ENCODE measurements at regions not wholly inside any gene's neighbourhood (a gene's known extent, or its start where the extent isn't known, plus 50 kb on each side); places are given as distances from the start of the nearest gene placed in this dataset.

DNA sequence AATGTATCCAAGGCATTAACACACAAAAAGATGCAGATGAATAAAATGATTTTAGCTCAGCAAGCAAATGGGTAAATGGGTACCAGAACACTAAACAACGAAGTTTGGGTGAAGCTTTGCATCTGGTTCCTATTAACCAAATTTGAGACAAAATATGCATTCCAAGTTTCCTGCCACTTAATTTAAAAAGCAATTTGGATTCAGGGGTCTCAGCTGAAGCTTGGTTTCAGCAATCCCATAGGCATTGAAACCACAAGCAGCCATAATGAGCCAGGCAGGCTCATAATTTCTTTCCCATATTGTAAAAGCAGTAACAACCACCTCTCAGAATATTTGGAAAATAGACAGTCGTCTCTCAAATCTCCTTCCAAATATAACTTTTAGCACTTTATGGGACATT is 138.9 kb downstream of the NXNL2 start:
- H3K4me3 ChIP-seq (ENCODE audit: low read length in 2 of 2) = no peak overlapping the region
- no peak overlapping the region for H3K14ac ChIP-seq (ENCODE audit: low read length)
- H3K4me2 ChIP-seq (ENCODE audit: insufficient read depth, low read length, poor library complexity, severe bottlenecking) = no peak overlapping the region
- H3K4me1 ChIP-seq (ENCODE audit: control insufficient read depth in 2 of 2, insufficient read depth in 1 of 2, low read depth in 1 of 2, low read length in 2 of 2) = peaks cover 0 to 1% of the 10 kb centered on the region in 2 donors
- H2BK5ac ChIP-seq (ENCODE audit: low read length) = no peak overlapping the region
- no peak overlapping the region for H2BK120ac ChIP-seq (ENCODE audit: low read depth, low read length)
- H2AK5ac ChIP-seq (ENCODE audit: low read depth, low read length) = no peak overlapping the region
- no peaks in the 10 kb centered on the region for H3K27me3 ChIP-seq (ENCODE audit: control insufficient read depth in 3 of 3, insufficient read depth in 3 of 3, low read depth in 1 of 3, low read length in 3 of 3)
- no peak overlapping the region for H3K18ac ChIP-seq (ENCODE audit: low read length)
- no peak overlapping the region for H2BK15ac ChIP-seq (ENCODE audit: low read length)
- no peak overlapping the region for H3K27ac ChIP-seq (replicated peaks; ENCODE audit: low read length)
- H4K8ac ChIP-seq (ENCODE audit: low read depth, low read length) = no peak overlapping the region
- H2BK12ac ChIP-seq (ENCODE audit: low read length) = no peak overlapping the region
- H3K79me1 ChIP-seq (ENCODE audit: low read depth, low read length) = no peaks in the 10 kb centered on the region
- H2AFZ ChIP-seq (ENCODE audit: low read length) = no peak overlapping the region
- H3K36me3 ChIP-seq (replicated peaks in 1 of 2; ENCODE audit: control insufficient read depth in 2 of 2, insufficient read depth in 2 of 2, low read length in 2 of 2) = no peaks in the 10 kb centered on the region
- no peak overlapping the region for H3K4ac ChIP-seq (ENCODE audit: low read length)
- H3K23ac ChIP-seq (ENCODE audit: low read depth, low read length, poor library complexity) = no peak overlapping the region
- H3K9me3 ChIP-seq (replicated peaks in 1 of 2; ENCODE audit: control insufficient read depth in 2 of 2, insufficient read depth in 1 of 2, low read depth in 1 of 2, low read length in 2 of 2) = peaks cover 3 to 15% of the 10 kb centered on the region in 2 donors
- no peak for DNase-seq (ENCODE audit: low spot score)
- H4K91ac ChIP-seq (ENCODE audit: low read depth, low read length, poor library complexity) = no peak overlapping the region
- WGBS, 2 donors (ENCODE audit: extremely low coverage in 2 of 2, insufficient read length in 2 of 2, insufficient replicate concordance in 1 of 2) = no CpG with 5 or more reads among the region's 2 CpGs
- no peak overlapping the region for H3K9ac ChIP-seq (ENCODE audit: low read depth, low read length, poor library complexity)

DNA sequence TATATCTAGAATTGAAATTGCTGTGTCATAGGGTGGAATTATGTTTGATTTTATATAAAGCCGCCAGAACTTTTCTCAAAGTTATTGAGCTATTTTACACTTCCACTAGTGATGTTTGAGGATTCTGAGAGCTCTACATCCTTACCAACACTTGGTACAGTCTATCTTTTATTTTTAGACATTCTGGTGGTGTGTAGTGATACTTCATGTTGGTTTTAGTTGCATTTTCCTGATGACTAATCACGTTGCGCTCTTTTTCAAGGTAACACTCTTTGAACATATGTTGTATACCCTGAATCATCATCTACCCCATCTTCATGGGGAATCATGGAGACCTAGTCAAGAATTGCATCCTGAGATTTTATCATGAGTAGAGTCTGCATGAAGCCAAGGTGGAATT is 141.7 kb downstream of the NXNL2 start:
- no CpG with 5 or more reads among the region's 3 CpGs for WGBS, 2 donors (ENCODE audit: extremely low coverage in 2 of 2, insufficient read length in 2 of 2, insufficient replicate concordance in 1 of 2)
- Histone ChIP-seq H3K27me3 (ENCODE audit: control insufficient read depth in 3 of 3, insufficient read depth in 3 of 3, low read depth in 1 of 3, low read length in 3 of 3) (no peaks in the 10 kb centered on the region), H3K4me1 (ENCODE audit: control insufficient read depth in 2 of 2, insufficient read depth in 1 of 2, low read depth in 1 of 2, low read length in 2 of 2) (peaks cover 0 to 1% of the 10 kb centered on the region in 2 donors), H3K18ac (ENCODE audit: low read length) (no peak overlapping the region), H3K4me3 (ENCODE audit: low read length in 2 of 2) (no peak overlapping the region), H2BK12ac (ENCODE audit: low read length) (no peak overlapping the region), H3K9ac (ENCODE audit: low read depth, low read length, poor library complexity) (no peak overlapping the region), H2AK5ac (ENCODE audit: low read depth, low read length) (peak overlapping the region; percentile 10), H2AFZ (ENCODE audit: low read length) (no peak overlapping the region), H4K91ac (ENCODE audit: low read depth, low read length, poor library complexity) (no peak overlapping the region), H3K9me3 (replicated peaks in 1 of 2; ENCODE audit: control insufficient read depth in 2 of 2, insufficient read depth in 1 of 2, low read depth in 1 of 2, low read length in 2 of 2) (peaks cover 3 to 13% of the 10 kb centered on the region in 2 donors), H3K27ac (replicated peaks; ENCODE audit: low read length) (no peak overlapping the region), H2BK120ac (ENCODE audit: low read depth, low read length) (no peak overlapping the region), H3K36me3 (replicated peaks in 1 of 2; ENCODE audit: control insufficient read depth in 2 of 2, insufficient read depth in 2 of 2, low read length in 2 of 2) (no peaks in the 10 kb centered on the region), H3K4ac (ENCODE audit: low read length) (no peak overlapping the region), H3K79me1 (ENCODE audit: low read depth, low read length) (no peaks in the 10 kb centered on the region), H3K4me2 (ENCODE audit: insufficient read depth, low read length, poor library complexity, severe bottlenecking) (no peak overlapping the region), H2BK5ac (ENCODE audit: low read length) (no peak overlapping the region), H3K14ac (ENCODE audit: low read length) (no peak overlapping the region), H4K8ac (ENCODE audit: low read depth, low read length) (no peak overlapping the region), H3K23ac (ENCODE audit: low read depth, low read length, poor library complexity) (no peak overlapping the region), H2BK15ac (ENCODE audit: low read length) (no peak overlapping the region)
- no peak for DNase-seq (ENCODE audit: low spot score)

DNA sequence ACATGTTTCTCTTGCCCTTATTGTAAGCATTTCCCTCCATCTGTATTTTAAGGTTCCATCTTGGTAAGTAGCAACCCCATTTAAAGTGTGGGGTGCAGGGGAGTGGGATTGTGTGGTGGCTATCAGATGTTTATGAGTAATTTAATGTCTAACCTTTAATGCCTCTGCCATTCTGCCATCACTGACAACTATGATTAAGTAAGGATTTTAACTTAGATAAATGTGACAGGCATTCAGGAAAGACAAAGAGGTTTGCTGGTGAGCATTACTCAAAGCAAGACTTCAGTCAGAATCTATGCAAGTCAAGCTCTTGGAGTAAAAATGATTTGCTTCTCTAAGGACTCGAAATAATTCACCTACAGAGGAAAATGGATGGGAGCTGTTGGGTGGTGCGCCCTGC is 143.0 kb downstream of the NXNL2 start:
- no peak overlapping the region for H3K9ac ChIP-seq (ENCODE audit: low read depth, low read length, poor library complexity)
- no peak overlapping the region for H3K4me2 ChIP-seq (ENCODE audit: insufficient read depth, low read length, poor library complexity, severe bottlenecking)
- H3K18ac ChIP-seq (ENCODE audit: low read length) = no peak overlapping the region
- no peak overlapping the region for H2BK15ac ChIP-seq (ENCODE audit: low read length)
- H3K27ac ChIP-seq (replicated peaks; ENCODE audit: low read length) = no peak overlapping the region
- no peaks in the 10 kb centered on the region for H3K79me1 ChIP-seq (ENCODE audit: low read depth, low read length)
- H3K4me3 ChIP-seq (ENCODE audit: low read length in 2 of 2) = no peak overlapping the region
- H3K23ac ChIP-seq (ENCODE audit: low read depth, low read length, poor library complexity) = no peak overlapping the region
- no peak overlapping the region for H2AFZ ChIP-seq (ENCODE audit: low read length)
- H3K14ac ChIP-seq (ENCODE audit: low read length) = no peak overlapping the region
- no peak overlapping the region for H2AK5ac ChIP-seq (ENCODE audit: low read depth, low read length)
- no peak overlapping the region for H4K8ac ChIP-seq (ENCODE audit: low read depth, low read length)
- DNase-seq (ENCODE audit: low spot score) = no peak
- H3K4me1 ChIP-seq (ENCODE audit: control insufficient read depth in 2 of 2, insufficient read depth in 1 of 2, low read depth in 1 of 2, low read length in 2 of 2) = no peaks in the 10 kb centered on the region
- no peaks in the 10 kb centered on the region for H3K27me3 ChIP-seq (ENCODE audit: control insufficient read depth in 3 of 3, insufficient read depth in 3 of 3, low read depth in 1 of 3, low read length in 3 of 3)
- H3K4ac ChIP-seq (ENCODE audit: low read length) = no peak overlapping the region
- H3K9me3 ChIP-seq (replicated peaks in 1 of 2; ENCODE audit: control insufficient read depth in 2 of 2, insufficient read depth in 1 of 2, low read depth in 1 of 2, low read length in 2 of 2) = peaks cover 3% of the 10 kb centered on the region in 2 donors
- no peak overlapping the region for H4K91ac ChIP-seq (ENCODE audit: low read depth, low read length, poor library complexity)
- WGBS, 2 donors (ENCODE audit: extremely low coverage in 2 of 2, insufficient read length in 2 of 2, insufficient replicate concordance in 1 of 2) = no CpG with 5 or more reads among the region's 2 CpGs
- no peaks in the 10 kb centered on the region for H3K36me3 ChIP-seq (replicated peaks in 1 of 2; ENCODE audit: control insufficient read depth in 2 of 2, insufficient read depth in 2 of 2, low read length in 2 of 2)
- no peak overlapping the region for H2BK120ac ChIP-seq (ENCODE audit: low read depth, low read length)
- no peak overlapping the region for H2BK12ac ChIP-seq (ENCODE audit: low read length)
- no peak overlapping the region for H2BK5ac ChIP-seq (ENCODE audit: low read length)

DNA sequence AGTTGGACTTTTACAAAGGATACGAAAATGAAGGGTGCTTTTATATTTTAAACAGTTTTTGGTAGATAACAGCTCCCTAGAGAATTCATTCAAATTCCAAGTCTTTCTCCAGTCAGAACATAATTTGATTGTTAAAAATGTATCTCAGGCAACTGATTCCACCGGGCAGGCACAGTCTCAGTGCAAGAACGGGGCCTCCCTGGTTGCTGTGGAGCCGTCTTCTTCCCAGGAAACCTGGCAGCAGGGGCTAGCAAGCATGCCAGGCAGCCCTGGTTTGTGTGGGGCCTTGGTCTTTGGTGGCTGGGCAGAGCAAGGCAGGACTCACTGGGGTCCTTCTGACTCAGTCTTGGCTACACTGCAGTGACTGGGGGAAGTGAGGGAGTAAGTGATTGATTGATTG is 143.5 kb downstream of the NXNL2 start:
- Histone ChIP-seq H3K23ac (ENCODE audit: low read depth, low read length, poor library complexity) (no peak overlapping the region), H3K18ac (ENCODE audit: low read length) (no peak overlapping the region), H3K9ac (ENCODE audit: low read depth, low read length, poor library complexity) (no peak overlapping the region), H4K8ac (ENCODE audit: low read depth, low read length) (no peak overlapping the region), H3K4me1 (ENCODE audit: control insufficient read depth in 2 of 2, insufficient read depth in 1 of 2, low read depth in 1 of 2, low read length in 2 of 2) (no peaks in the 10 kb centered on the region), H2BK12ac (ENCODE audit: low read length) (no peak overlapping the region), H3K4me2 (ENCODE audit: insufficient read depth, low read length, poor library complexity, severe bottlenecking) (no peak overlapping the region), H2BK120ac (ENCODE audit: low read depth, low read length) (no peak overlapping the region), H3K27ac (replicated peaks; ENCODE audit: low read length) (no peak overlapping the region), H2AFZ (ENCODE audit: low read length) (no peak overlapping the region), H4K91ac (ENCODE audit: low read depth, low read length, poor library complexity) (no peak overlapping the region), H3K79me1 (ENCODE audit: low read depth, low read length) (no peaks in the 10 kb centered on the region), H2BK15ac (ENCODE audit: low read length) (no peak overlapping the region), H3K9me3 (replicated peaks in 1 of 2; ENCODE audit: control insufficient read depth in 2 of 2, insufficient read depth in 1 of 2, low read depth in 1 of 2, low read length in 2 of 2) (peaks cover 0 to 3% of the 10 kb centered on the region in 2 donors), H3K36me3 (replicated peaks in 1 of 2; ENCODE audit: control insufficient read depth in 2 of 2, insufficient read depth in 2 of 2, low read length in 2 of 2) (no peaks in the 10 kb centered on the region), H3K4me3 (ENCODE audit: low read length in 2 of 2) (no peak overlapping the region), H3K27me3 (ENCODE audit: control insufficient read depth in 3 of 3, insufficient read depth in 3 of 3, low read depth in 1 of 3, low read length in 3 of 3) (no peaks in the 10 kb centered on the region), H2AK5ac (ENCODE audit: low read depth, low read length) (no peak overlapping the region), H2BK5ac (ENCODE audit: low read length) (no peak overlapping the region), H3K14ac (ENCODE audit: low read length) (no peak overlapping the region), H3K4ac (ENCODE audit: low read length) (no peak overlapping the region)
- WGBS, 2 donors (ENCODE audit: extremely low coverage in 2 of 2, insufficient read length in 2 of 2, insufficient replicate concordance in 1 of 2) = no CpG with 5 or more reads among the region's 4 CpGs
- no peak for DNase-seq (ENCODE audit: low spot score)
